GM18526 (cell line): ENCODE measurements at regions not wholly inside any gene's neighbourhood (a gene's known extent, or its start where the extent isn't known, plus 50 kb on each side); places are given as distances from the start of the nearest gene placed in this dataset.

Experiments
- POLR2A ChIP-seq: IDR thresholded peaks from 3 replicates; pipeline ENCODE4 v1.6.1; 2011; ENCODE audit not compliant: insufficient read length; ENCODE audit errors: extremely low read depth

DNA sequence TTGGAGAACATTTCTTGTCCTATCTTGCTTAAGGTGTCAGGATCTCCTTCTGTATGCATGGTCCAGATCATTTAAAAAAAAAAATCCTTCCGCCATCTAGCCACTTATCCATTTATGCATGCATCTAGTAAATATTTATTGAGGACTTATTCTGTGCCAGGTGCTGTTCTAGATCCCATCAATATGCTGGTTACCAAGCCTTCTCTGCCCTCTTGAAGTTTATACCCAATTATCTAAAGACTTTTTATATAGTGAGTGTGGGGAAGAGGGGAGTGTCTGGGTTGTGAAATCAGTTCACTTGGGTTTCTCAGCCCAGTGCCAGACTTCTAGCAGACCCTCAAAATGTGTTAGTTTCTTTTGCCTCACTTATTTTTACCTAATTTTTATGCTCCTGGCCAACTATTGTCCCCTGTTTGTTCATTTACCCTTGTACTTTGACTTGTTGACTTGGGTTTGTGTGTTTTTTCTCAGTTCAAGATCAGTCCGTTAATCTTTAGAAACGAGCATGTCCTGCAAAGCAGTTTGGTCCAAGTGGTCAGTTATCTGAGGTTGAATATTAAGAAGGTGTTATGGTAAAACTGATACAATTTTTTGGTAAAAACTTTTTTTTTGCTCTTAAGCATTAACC is 488.9 kb downstream of the PCNX1 start:
- no peak for TF ChIP-seq POLR2A

DNA sequence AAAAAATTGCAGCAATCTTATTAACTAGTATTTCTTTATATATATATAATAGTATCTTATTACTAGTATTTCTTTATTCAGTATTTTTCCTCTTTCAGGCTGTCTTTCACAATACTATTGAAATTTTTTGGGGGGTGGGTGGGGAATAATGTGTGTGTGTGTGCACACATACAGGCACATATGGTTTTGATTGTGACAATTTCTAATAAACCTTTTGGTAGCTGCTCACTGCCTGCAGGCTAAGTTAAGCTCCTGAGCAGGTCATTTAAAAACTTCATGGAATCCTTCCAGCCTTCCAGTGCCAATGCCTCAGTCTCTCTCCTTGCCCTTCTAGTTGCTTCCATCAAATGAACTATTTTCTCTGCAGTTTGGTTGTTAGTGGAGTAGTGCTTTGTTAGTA is 490.1 kb downstream of the PCNX1 start:
- TF ChIP-seq POLR2A = no peak

DNA sequence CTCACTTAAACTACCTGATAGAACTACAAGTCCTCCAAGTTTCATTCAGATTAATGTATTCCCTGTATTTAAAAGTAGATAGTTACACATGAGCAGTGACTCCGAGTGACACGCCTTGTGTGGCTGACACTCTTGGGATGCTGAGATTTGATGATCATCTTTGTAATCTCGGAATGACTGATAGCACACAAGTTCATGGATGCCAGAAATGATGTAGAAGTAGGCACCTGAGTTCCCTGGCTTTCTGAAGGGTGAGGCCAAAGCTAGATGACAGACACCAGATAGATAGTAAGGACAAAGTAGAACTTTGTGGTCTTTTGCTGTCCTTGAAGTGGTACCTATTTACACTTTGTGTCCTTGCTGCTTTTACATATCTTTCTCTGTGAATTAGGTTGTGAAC is 491.2 kb downstream of the PCNX1 start:
- TF ChIP-seq POLR2A = no peak

DNA sequence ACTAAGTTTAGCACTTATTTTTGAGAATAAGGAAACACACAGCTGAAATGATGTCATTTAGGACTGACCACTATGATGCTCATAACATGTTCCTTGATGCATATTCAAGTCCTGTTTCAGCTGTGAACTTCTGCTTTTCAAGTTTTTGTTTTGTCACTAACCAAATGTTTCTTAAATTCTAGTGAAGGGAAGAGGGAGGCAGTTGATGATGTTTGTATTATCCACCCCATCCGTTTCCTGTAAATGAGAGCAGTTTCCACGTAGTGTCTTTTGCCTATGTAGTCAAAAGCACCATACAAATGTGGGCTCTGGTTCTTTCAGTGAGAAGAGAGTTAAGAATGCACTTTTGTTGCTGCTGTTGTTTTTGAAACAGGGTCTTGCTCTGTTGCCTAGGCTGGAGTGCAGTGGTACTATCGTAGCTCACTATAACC is 491.8 kb downstream of the PCNX1 start:
- no peak for TF ChIP-seq POLR2A

DNA sequence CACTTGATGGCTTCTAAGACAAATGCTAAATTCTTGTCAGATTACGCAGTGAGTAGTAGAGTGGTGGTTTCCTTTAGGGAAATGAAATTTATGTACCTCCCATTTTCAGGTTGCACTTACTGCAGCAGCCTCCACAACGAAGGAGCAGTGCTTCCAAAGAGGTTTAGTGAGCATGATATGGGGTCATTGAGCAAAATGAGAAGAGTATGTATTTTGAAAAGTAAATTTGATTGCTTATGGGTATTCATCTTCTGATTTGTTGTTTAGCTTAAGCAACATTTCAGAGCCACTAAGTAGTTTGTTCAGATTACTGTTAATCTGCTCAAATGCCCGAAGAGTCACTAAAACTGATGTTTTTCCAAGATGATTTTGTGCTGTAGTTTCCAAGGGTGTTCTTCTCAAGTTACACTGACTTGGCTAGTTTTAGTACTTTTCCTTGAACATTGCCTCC is 493.6 kb downstream of the PCNX1 start:
- no peak for TF ChIP-seq POLR2A

DNA sequence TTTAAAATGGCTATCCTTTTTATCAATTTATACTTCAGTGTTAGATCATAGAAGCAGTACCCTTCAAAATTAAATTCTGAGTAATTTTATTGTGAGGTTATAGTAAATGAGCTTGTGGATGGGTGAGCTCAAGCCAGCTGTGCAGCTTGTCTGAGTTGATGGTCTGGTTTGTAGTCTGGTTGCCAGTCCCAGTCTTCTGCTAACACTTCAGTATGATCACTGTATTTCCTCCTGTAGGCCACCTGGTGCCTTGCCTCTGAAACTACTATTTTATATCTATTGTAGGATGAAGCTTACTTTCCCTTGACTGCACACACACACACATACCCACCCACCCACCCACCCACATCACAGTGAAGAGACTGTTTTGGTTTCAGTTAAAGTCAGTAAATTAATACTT is 496.4 kb downstream of the PCNX1 start:
- no peak for TF ChIP-seq POLR2A

DNA sequence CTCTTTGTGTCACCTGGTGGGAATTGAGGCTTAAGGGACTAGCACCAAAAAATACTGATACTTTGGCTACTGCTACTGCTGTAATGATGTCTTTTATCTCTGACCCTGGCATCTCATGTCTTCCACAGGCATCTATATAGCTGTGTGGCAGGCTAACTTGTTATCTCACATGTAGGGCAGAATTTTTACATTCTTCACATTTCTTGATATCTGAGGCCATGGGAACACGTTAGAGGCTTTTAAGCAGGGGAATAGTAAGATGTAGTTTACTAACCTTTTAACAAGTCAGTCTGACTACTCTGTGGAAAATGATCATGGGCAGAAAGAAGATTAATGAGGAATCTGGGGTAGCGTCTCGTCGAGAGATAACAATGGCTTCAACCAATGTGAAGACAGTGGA is 498.4 kb downstream of the PCNX1 start:
- no peak for TF ChIP-seq POLR2A

DNA sequence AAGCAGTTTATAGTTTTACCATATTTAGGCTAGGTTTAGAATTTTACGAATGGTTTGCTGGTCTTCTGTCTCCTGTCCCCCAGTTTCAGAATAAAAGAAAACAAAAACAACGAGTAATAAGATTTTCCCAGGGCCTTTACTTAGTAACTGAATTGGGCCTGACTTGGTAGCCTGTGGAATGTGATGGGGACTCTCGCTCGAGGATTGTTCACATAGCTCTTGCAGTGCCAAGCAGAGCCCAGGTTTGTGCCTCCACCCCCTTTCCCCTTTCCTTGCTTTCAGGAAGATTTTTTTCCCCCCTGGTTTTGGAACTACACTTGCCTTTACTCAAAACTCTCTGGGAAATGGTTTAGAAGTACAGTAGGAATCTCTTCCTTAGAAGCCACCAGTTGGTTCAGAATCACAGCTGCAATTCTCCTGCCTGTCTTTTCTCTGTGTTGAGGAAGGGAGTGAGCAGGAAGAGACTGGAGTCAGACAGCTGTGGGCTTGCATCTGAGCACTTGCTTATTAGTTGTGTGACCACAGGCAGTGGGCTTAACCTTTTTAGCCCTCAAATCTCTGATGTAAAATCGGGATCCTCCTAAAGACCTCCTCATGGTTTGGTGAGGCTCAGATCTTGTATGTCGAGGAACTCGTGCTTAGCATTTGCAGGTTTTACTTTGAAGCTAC is 501.2 kb downstream of the PCNX1 start:
- TF ChIP-seq POLR2A = no peak

DNA sequence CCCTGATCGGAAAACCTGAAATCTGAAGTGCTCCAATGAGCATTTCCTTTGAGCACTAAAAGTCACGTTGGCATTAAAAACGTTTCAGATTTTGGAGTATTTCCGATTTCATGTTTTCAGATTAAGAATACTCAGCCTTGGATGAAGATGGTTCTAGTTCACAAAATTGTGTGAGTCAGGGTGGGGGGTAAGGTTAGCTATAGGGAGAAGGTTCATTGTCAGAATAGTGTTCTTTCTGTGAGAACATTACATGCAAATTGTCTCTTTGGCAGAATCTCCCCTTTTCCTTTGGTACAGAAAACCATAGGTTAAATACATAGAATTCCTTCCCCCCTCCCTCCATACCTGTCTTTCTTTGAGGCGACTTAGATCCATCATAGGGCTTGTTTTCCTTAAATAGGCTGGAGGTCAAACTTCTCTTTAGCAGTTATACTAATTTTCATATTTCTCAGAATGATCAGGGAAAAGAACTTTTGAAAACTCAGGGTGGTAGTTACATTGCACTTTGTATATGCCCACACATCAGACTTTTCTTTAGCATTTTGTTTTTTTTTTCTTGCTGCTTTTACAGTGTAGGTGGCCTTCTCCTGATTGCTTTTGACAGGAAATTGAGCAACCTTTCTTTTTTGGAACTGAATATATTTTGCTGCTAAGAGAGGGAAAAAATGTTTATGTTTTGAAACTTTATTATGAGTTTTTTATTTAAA is 503.5 kb downstream of the PCNX1 start:
- TF ChIP-seq POLR2A = no peak

DNA sequence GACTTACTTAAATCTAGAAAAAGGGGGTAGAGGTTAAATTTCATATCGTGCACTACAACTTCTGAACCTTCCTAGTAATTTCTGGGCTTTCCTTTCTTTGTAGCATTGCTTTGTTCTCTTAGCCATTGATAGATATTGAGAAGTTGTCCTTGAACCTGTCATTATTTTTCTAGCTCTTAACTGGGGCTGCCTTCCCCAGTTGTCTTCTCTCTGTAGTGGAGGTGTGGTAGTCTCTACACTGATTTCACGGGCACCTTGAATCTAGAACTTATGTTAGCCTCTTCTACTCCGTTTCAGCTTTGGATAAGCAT is 504.0 kb downstream of the PCNX1 start:
- TF ChIP-seq POLR2A = no peak

DNA sequence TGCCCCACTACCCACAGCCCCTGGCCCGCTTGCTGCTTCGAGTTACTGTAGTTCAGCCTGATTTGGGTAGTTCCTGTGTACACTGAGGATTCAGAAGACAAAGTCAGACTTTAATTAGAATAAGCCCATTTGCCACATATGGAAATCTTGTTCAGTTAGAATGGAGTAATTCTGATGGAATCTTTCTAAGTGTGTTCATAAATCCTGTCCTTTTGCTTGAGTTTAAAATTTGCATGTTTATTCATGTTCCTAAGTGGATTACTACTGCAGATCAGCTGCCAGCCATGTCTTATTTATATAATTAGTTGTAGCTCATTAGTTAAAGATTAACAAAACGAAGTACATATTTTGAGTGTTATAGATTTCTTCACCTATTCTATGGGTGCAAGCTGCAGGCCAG is 504.5 kb downstream of the PCNX1 start:
- no peak for TF ChIP-seq POLR2A

DNA sequence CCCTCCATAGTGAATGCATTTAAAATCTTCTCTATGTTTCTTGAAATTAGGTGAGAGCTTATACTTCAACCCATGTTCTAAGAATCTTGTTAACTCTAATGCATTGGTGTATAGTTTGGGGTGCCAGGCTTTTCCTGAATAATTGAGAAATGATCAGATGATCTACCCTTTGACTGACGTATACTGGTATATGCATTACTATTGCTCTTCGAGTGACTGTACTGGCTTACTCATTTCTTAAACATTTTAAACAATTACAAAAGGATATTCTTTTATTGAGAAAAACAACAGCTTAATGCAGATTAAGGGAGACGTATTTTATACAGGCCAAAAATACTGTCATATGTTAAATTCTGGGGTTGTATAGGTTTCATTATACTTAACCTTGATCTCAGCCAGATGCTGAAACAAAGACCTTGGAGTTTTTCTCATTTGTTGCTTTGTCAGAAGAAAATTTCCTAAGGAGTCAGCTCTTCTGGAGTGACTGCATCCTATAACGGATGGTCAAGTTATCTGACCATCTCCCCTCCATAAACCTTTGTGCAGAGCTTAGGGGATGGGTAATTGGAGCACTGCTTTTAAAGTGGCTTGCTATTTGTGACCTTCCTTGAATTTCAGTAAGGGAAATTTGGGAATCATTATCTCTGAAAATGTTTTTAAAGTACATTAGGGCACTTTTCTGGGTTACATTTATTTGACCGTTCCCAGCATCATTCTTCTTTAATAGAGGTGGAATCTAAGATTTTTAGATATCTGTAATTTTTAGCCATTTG is 507.6 kb downstream of the PCNX1 start:
- no peak for TF ChIP-seq POLR2A

DNA sequence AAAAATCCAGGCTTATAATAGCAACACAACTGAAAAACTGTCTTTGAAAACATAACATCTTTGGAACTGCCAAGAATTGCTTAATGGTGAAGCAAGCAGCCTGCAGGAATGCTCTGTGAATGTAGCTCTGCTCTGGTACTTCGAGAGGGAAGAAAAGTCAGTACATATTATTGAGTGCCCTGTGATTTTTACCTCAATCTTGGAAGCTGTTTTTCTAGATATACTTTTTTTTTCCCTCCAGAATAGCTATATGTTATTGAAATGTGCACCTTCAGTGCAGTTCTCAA is 508.1 kb downstream of the PCNX1 start:
- no peak for TF ChIP-seq POLR2A

DNA sequence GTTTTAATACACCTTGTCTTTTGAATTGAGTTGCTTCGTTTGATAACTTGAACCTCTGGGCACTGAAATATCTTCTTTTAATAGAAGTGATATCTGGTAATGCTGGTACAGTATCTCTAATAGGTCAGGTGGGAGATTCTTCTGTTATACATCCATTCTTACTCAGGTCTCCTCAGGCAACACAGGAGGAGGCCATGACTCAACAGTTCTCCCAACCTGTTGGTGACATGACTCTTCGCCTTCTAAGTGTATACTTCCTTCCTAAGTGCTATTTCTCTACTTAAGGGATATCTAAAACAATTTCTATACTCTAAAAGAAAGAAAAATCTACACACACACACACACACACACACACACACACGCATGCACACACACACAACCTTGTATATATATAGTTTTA is 509.1 kb downstream of the PCNX1 start:
- no peak for TF ChIP-seq POLR2A

DNA sequence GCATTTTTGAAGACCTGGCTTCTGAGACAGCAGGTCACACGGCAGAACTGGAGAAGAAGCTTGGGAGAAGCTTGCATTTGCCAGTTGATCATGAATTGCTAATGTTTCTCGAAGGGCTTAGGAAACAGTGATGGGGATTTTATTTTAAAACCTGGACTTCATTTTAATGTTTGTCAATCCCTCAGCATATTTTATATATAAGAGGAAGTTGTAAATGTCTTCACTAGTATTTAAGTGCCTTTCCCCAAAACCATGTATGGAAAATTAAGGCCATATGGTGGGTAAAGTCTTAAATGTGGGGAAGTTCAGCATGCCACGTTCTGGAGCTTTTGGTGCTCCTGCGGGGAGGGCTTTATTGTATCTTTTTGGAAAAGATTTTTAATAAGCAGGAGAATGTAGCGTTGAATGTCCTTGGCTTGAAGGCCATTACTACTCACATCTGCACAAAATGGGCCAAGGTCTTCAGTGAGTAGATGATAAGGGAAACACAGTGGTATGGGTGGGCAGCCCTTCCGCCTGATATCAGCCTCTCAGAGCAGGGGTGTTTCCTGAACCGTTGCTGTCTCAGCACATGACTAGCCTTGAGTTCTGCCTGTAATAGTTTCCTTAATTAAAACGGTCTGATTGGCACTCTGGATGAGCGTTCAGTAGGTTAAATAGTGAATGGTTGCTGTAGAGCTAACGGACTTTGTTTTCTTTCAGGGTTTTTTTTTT is 511.4 kb downstream of the PCNX1 start:
- no peak for TF ChIP-seq POLR2A
